GM18517 (cell line): ENCODE measurements at regions not wholly inside any gene's neighbourhood (a gene's known extent, or its start where the extent isn't known, plus 50 kb on each side); places are given as distances from the start of the nearest gene placed in this dataset.
"Not testable (repeated sequence)": the region's sequence is repeated elsewhere in the genome, so short reads cannot be mapped to it uniquely, and the experiment has no call there.

Experiments used
- ATAC-seq: cut with Tn5 transposase; IDR thresholded peaks from one replicate; pipeline ENCODE4 v1.9.1; 2021; ENCODE audit warnings: mild to moderate bottlenecking, moderate library complexity; ENCODE audit not compliant: unreplicated experiment

GRCh38 chr5:99083197-99083596 lies 154.4 kb upstream of the CHD1 start:
- no peak for ATAC-seq

GRCh38 chr5:99081711-99082110 lies 152.9 kb upstream of the CHD1 start:
- no peak for ATAC-seq

GRCh38 chr5:99076723-99077640 lies 148.2 kb upstream of the CHD1 start:
- peak; percentile 90 for ATAC-seq

- no peak for ATAC-seq
Measured at GRCh38 chr5:99072846-99073245, 144.0 kb upstream of the CHD1 start.

- no peak for ATAC-seq
Measured at GRCh38 chr5:99070822-99071221, 142.0 kb upstream of the CHD1 start.

GRCh38 chr5:99070362-99070761 lies 141.6 kb upstream of the CHD1 start:
- no peak for ATAC-seq

- ATAC-seq, result peak; percentile 86
Measured at GRCh38 chr5:99068944-99069650, 140.3 kb upstream of the CHD1 start.

GRCh38 chr5:99063737-99064136 lies 134.9 kb upstream of the CHD1 start:
- ATAC-seq, result no peak

GRCh38 chr5:99061711-99062110 lies 132.9 kb upstream of the CHD1 start:
- no peak for ATAC-seq

- ATAC-seq, result no peak
Measured at GRCh38 chr5:99061299-99061698, 132.5 kb upstream of the CHD1 start.

- ATAC-seq, result peak; percentile 63
Measured at GRCh38 chr5:99060306-99061261, 131.8 kb upstream of the CHD1 start.

- ATAC-seq, result peak; percentile 79
Measured at GRCh38 chr5:99059685-99060084, 130.9 kb upstream of the CHD1 start.

GRCh38 chr5:99058466-99058865 lies 129.7 kb upstream of the CHD1 start:
- no peak for ATAC-seq

- ATAC-seq, result peak; percentile 43
Measured at GRCh38 chr5:99054972-99055371, 126.2 kb upstream of the CHD1 start.

GRCh38 chr5:99045871-99046270 lies 117.1 kb upstream of the CHD1 start:
- no peak for ATAC-seq

- ATAC-seq, result not testable (repeated sequence)
Measured at GRCh38 chr5:99043257-99043656, 114.5 kb upstream of the CHD1 start.

- ATAC-seq, result no peak
Measured at GRCh38 chr5:99037668-99038067, 108.9 kb upstream of the CHD1 start.

- ATAC-seq, result no peak
Measured at GRCh38 chr5:99035942-99036341, 107.1 kb upstream of the CHD1 start.

GRCh38 chr5:99034336-99034735 lies 105.5 kb upstream of the CHD1 start:
- ATAC-seq, result no peak

GRCh38 chr5:99033014-99033900 lies 104.5 kb upstream of the CHD1 start:
- peak; percentile 13 for ATAC-seq
